NCI-H2107 treated with DMSO at 0.1 percent for 48 hours (cell line): ENCODE measurements at regions not wholly inside any gene's neighbourhood (a gene's known extent, or its start where the extent isn't known, plus 50 kb on each side); places are given as distances from the start of the nearest gene placed in this dataset.
"Not testable (repeated sequence)": the region's sequence is repeated elsewhere in the genome, so short reads cannot be mapped to it uniquely, and the experiment has no call there.

Source experiments
- DNase-seq: peaks from one replicate; lab custom pipeline; 2025; ENCODE audit not compliant: unreplicated experiment; lab: John Stamatoyannopoulos, UW

DNA sequence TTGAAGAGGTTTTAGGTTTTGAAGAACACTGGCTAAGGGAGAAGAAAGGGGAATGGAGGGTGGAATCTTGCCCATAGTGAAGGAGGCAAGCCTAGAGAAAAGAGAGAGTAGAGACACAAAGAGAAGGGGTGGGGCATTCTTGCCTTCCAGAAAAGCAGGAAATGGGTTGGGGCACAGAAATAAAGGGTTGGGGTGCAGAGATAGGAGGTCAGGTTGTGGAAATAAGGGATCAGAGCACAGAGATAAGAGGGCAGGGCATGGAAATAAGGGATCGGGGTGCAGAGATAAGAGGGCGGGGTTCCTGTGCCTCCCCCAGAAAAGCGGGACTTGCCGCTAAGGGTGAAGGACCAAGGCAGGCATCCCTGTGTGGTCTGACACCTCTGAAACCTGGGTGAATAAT lies 69.9 kb downstream of the ALG1L2 start:
- DNase-seq, result not testable (repeated sequence)

GRCh38 chr3:130153247-130153646 lies 71.6 kb downstream of the ALG1L2 start:
- not testable (repeated sequence) for DNase-seq

GRCh38 chr3:130155464-130155863 lies 73.8 kb downstream of the ALG1L2 start:
- not testable (repeated sequence) for DNase-seq

- DNase-seq, result not testable (repeated sequence)
Observed at GRCh38 chr3:130166856-130167255, 85.2 kb downstream of the ALG1L2 start.

- DNase-seq, result not testable (repeated sequence)
Observed at GRCh38 chr3:130175195-130175594, 93.6 kb downstream of the ALG1L2 start.

DNA sequence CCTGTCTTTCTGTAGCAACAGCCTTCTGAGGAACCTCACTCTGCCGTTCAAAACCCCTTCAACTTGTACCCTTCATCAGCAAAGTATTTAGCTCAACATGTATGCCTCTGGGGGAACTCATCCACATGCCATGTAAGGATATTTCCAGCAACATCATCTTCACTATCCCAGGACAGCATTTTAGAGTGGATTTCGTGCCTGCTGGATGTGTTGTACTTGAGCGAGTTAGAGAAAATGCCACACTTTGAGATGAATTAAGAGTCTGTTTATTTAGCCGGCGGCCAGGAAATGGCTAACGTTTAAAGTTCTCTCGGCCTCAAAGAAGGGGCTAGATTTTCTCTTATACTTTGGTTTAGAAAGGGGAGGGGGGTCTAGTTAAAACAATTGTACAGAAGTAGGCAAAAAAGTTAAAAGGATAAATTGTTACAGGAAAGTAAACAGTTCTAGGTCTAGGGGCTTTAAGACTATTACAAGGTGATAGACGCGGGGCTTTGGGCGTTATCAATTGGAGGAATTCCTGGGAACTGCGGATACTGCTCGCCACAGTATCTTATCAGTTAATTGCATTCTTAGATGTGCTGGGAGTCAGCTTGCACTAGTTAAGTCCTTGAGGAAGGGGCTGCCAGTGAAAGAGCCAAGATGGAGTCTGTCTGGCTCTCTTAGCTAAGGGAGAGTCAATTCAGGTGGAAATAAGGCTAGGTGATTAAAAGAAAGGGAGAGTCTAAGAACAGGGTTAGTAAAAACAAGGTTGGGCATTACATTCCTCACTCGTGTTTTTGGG lies 95.0 kb downstream of the ALG1L2 start:
- DNase-seq, result not testable (repeated sequence)

GRCh38 chr3:130178835-130179234 lies 97.2 kb downstream of the ALG1L2 start:
- not testable (repeated sequence) for DNase-seq

DNA sequence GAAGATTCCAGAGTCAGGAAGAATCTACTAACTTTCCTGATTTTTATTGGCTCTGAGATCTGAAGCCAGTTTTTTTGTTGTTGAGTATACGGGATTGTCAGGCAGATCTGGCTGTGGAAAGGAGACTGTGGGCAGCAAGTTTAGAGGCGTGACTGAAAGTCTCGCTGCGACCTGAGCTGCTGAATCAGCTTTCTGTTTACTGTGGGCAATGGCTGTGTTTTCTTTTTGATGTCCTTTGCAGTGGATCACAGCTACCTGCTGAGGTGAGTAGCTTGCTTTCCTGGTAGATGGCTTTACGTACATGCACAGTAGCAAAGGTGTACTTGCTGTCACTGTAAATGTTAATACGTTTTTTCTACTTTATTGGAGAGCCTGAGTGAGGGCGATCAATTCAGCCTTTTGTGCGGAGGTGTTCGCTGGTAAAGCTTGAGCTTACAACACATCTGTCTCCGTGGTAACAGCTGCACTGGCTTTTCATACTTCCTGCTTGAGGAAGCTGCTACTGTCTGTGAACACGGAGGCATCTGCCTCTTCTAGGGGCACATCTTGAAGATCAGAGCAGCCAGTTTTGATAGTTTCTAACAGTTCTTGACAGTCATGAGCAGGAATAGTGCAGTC lies 97.8 kb downstream of the ALG1L2 start:
- not testable (repeated sequence) for DNase-seq

GRCh38 chr3:130182475-130182874 lies 100.8 kb downstream of the ALG1L2 start:
- not testable (repeated sequence) for DNase-seq

GRCh38 chr3:130183689-130184088 lies 102.1 kb downstream of the ALG1L2 start:
- not testable (repeated sequence) for DNase-seq

- DNase-seq, result not testable (repeated sequence)
Observed at GRCh38 chr3:130184152-130185024, 102.8 kb downstream of the ALG1L2 start.

GRCh38 chr3:130201272-130201671 lies 119.6 kb downstream of the ALG1L2 start:
- not testable (repeated sequence) for DNase-seq

DNA sequence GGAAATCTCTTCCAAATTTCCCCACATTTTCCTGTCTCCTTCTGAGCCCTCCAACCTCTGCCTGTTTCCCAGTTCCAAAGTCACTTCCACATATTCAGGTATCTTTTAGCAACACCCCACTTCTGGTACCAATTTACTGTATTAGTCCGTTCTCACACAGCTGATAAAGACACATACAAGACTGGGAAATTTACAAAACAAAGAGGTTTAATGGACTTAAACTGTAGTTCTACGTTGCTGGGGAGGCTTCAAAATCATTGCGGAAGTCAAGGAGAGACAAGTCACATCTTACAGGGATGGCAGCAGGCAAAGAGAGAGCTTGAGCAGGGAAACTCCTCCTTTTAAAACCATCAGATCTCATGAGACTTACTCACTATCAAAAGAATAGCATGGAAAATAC lies 122.0 kb downstream of the ALG1L2 start:
- not testable (repeated sequence) for DNase-seq

DNA sequence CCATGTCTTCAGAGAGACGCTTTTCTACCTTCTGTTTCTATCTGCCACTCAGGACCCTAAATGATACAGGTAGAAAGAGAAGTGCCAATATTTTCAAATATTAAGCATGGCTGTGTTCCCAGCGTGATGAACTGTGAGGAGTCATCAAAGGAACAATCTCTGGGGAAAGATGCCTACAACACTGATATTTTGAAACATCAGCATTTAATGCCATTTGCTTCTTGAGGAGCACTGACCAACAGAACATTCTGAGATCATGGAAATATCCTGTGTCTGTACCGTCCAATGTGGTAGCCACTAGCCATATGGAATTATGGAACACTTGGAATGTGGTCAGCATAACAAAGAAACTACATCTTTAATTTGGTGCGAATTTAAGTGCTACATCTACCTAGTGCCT lies 117.9 kb upstream of the COL6A5 start:
- no peak for DNase-seq

DNA sequence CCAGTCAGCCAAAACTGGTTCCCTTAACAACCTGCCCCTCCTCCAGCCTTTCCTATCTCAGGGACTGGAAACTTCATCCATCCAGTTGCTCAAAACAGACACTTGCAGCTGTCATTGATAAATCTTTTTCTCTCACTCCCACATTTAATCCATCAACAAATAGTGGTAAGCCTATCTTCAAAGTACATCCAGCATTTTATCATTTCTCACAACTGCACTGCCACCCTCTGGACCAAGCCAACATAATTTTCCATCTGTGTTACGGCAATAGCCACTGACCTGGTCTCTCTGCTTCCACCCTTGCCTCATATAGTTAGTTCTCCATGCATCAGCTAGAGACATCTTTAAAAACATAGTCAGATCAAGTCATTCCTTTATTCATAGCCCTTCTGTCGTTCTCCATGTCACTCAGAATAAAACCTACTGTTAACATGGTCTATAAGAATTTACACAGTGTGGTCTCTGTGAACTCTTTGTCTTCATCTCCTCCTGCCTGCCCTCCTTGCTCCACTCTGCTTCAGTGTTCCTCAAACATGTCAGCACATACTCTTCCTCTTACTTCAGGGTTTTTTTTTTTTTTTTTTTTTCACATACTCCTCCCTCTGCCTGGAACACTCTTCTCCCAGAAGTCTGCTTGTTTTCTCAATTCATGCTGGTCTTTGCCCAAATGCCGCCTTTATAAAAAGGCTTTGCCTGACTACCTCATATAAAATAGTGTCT lies 102.5 kb upstream of the COL6A5 start:
- peak; percentile 4 for DNase-seq

- DNase-seq, result no peak
Observed at GRCh38 chr3:130243808-130244207, 101.7 kb upstream of the COL6A5 start.

GRCh38 chr3:130250982-130251381 lies 94.5 kb upstream of the COL6A5 start:
- DNase-seq, result no peak

GRCh38 chr3:130255442-130255841 lies 90.0 kb upstream of the COL6A5 start:
- no peak for DNase-seq

DNA sequence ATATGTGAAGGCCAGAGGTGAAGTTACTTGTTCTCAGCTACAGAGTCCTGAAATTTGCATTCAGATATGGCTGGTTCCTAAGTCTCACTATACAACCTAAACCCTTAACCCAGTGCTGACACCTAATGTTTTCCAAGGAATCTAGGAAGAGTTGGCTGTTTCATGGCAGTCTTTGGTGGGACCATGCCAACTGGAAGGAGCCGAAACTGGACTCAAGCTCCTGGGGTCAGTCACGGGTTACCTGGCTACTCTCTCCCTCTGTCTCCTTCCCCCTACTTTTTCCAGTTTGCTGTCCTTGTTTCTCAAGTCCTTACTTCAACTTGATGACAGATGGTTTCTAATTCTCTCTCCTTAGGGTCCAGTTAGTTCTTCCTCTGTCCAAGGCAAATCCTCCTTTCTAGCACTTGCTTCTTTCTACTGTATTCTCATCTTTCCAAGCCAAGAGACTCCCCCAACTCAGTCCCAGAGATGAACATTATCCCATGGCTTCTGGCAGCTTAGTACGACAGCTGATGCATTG lies 88.6 kb upstream of the COL6A5 start:
- DNase-seq, result no peak

DNA sequence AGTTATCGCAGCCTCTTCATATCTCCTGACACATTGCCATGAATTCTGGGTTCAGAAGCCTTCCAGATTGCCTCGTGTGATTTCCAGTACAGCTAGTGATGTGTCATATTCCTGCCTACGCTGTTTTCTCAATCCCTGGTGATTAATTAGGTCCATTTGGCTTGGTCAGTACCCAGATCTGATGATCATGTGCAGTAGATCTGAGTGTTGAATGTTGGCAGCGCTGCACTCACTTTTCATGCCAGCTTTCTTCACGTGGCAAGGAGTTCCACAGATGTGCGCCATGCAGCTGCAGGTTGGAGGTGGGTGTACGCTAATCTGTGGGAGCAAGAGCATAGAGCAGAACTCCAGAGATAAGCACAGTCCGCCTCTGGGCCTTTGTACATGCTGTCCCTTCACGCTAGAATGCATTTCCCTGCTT lies 86.9 kb upstream of the COL6A5 start:
- DNase-seq, result no peak
